ENCODE measurements at regions not wholly inside any gene's neighbourhood (a gene's known extent, or its start where the extent isn't known, plus 50 kb on each side); places are given as distances from the start of the nearest gene placed in this dataset.
"Not testable (repeated sequence)": the region's sequence is repeated elsewhere in the genome, so short reads cannot be mapped to it uniquely, and the experiment has no call there.

- TF ChIP-seq CTCF (IDR thresholded peaks at IDR 0.05; ENCODE audit: borderline replicate concordance) = no peak
- Histone ChIP-seq H3K27ac (replicated peaks) (no peak overlapping the region), H3K4me3 (no peak overlapping the region), H3K36me3 (no peaks in the 10 kb centered on the region), H3K27me3 (ENCODE audit: low read depth) (no peaks in the 10 kb centered on the region), H3K4me1 (no peaks in the 10 kb centered on the region), H3K9me3 (replicated peaks) (no peaks in the 10 kb centered on the region)
- no peak for DNase-seq
- intact Hi-C loops (cut with micrococcal nuclease) = no loop called here
These were observed 164.8 kb upstream of the NT5E start for GRCh38 chr6:85285114-85285513.

GRCh38 chr6:85283436-85283835 is 166.4 kb upstream of the NT5E start:
- intact Hi-C loops (cut with micrococcal nuclease) = no loop called here
- Histone ChIP-seq H3K9me3 (replicated peaks) (no peaks in the 10 kb centered on the region), H3K4me3 (no peak overlapping the region), H3K36me3 (no peaks in the 10 kb centered on the region), H3K27me3 (ENCODE audit: low read depth) (no peaks in the 10 kb centered on the region), H3K4me1 (no peaks in the 10 kb centered on the region), H3K27ac (replicated peaks) (no peak overlapping the region)
- no peak for TF ChIP-seq CTCF (IDR thresholded peaks at IDR 0.05; ENCODE audit: borderline replicate concordance)
- DNase-seq = no peak

GRCh38 chr6:85278466-85279035 is 171.3 kb upstream of the NT5E start:
- Histone ChIP-seq H3K36me3 (no peaks in the 10 kb centered on the region), H3K27me3 (ENCODE audit: low read depth) (no peaks in the 10 kb centered on the region), H3K4me3 (no peak overlapping the region), H3K27ac (replicated peaks) (no peak overlapping the region), H3K4me1 (no peaks in the 10 kb centered on the region), H3K9me3 (replicated peaks) (peaks cover 3% of the 10 kb centered on the region)
- TF ChIP-seq CTCF (IDR thresholded peaks at IDR 0.05; ENCODE audit: borderline replicate concordance) = no peak
- intact Hi-C loops (cut with micrococcal nuclease) = no loop called here
- no peak for DNase-seq

- intact Hi-C loops (cut with micrococcal nuclease); H3K36me3 ChIP-seq; H3K27me3 ChIP-seq (ENCODE audit: low read depth); H3K9me3 ChIP-seq (replicated peaks); H3K27ac ChIP-seq (replicated peaks); DNase-seq; H3K4me3 ChIP-seq; H3K4me1 ChIP-seq: not testable (repeated sequence)
These were observed 173.9 kb upstream of the NT5E start for GRCh38 chr6:85276026-85276425.

- no peaks in the 10 kb centered on the region for H3K36me3 ChIP-seq
- TF ChIP-seq CTCF (IDR thresholded peaks at IDR 0.05; ENCODE audit: borderline replicate concordance) = no peak
- H3K9me3 ChIP-seq (replicated peaks) = peaks cover 3% of the 10 kb centered on the region
- no peak overlapping the region for H3K27ac ChIP-seq (replicated peaks)
- intact Hi-C loops (cut with micrococcal nuclease) = no loop called here
- no peaks in the 10 kb centered on the region for H3K27me3 ChIP-seq (ENCODE audit: low read depth)
- H3K4me1 ChIP-seq = no peaks in the 10 kb centered on the region
- no peak for DNase-seq
- no peak overlapping the region for H3K4me3 ChIP-seq
These were observed 174.4 kb upstream of the NT5E start for GRCh38 chr6:85275338-85275985.

GRCh38 chr6:85273870-85274269 is 176.0 kb upstream of the NT5E start:
- peaks cover 3% of the 10 kb centered on the region for H3K9me3 ChIP-seq (replicated peaks)
- no peaks in the 10 kb centered on the region for H3K27me3 ChIP-seq (ENCODE audit: low read depth)
- H3K36me3 ChIP-seq = no peaks in the 10 kb centered on the region
- H3K4me1 ChIP-seq = no peaks in the 10 kb centered on the region
- no peak overlapping the region for H3K27ac ChIP-seq (replicated peaks)
- no peak for TF ChIP-seq CTCF (IDR thresholded peaks at IDR 0.05; ENCODE audit: borderline replicate concordance)
- H3K4me3 ChIP-seq = no peak overlapping the region
- DNase-seq = no peak
- intact Hi-C loops (cut with micrococcal nuclease) = no loop called here
